Fibroblast of the conjunctiva (primary cell): ENCODE measurements at regions not wholly inside any gene's neighbourhood (a gene's known extent, or its start where the extent isn't known, plus 50 kb on each side); places are given as distances from the start of the nearest gene placed in this dataset.

Source experiments
- DNase-seq: peaks from one replicate; pipeline ENCODE4 v3.0.0-alpha.2; 2010; ENCODE audit warnings: low read depth

GRCh38 chr5:5062525-5063302 is 77.4 kb upstream of the ADAMTS16 start:
- no peak for DNase-seq

GRCh38 chr5:5063533-5063953 is 76.6 kb upstream of the ADAMTS16 start:
- no peak for DNase-seq

GRCh38 chr5:5065472-5065871 is 74.7 kb upstream of the ADAMTS16 start:
- DNase-seq: no peak

DNA sequence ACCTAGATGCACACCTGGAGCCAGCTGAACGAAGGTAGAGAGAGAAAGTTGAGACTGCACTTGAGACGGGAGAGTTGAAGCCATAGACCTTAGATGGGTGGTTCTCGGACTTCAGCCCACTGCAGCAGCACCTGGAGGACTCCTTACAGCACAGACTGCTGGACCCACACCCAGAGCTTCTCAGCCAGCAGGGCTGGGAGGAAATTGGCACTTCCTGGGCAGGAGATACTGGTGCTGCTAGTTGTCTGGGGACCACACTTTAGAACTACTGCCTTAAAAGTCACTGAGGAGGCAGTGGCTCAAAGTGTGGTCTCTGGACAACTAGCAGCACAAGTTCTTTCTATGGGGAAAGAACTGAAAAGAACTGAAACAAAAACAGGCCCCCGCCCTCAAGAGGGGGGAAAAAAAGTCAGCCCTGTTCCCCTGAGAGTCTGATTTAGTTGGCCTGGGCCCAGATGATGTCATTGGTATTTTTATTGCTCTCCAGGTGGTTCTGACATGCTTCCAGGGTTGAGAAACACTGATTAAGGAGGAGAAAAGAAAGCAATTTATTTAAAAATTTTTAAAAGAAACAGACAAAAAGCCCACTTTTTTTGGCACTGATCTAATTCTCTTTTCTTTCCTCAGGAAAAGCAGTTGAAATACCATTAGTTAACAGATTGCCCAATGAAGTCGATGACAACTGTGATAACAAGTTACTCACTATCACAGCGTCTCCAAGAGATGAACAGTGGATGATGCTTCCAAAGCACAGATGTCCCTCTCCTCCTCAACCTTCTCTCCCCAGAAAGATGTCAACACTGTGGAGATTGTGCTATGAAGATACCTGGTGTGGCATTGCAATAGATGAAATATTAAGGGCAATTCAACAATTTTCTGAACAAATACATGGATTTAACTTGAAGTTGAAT is 73.6 kb upstream of the ADAMTS16 start:
- DNase-seq: no peak

GRCh38 chr5:5069851-5070250 is 70.3 kb upstream of the ADAMTS16 start:
- no peak for DNase-seq

- no peak for DNase-seq
Measured at GRCh38 chr5:5071554-5071953, 68.6 kb upstream of the ADAMTS16 start.

DNA sequence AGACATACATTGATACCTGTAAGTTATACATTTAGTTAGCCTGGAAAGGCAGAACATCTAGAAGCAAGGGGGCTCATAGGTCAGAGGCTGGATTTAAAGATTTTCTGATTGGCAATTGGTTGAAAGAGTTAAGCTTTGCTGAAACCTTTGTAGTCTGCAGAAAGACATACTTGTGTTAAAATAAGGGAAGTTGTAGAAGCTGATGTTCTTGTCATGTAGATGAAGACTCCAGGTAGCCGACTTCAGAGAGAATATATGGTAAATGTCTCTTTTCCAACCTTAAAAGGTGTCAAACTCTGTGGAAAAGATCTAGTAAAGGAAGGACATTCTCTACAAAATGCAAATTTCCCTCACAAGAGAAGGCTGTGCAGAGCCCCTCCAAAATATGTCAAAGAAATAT is 62.9 kb upstream of the ADAMTS16 start:
- no peak for DNase-seq

- DNase-seq: no peak
Measured at GRCh38 chr5:5078009-5078897, 61.9 kb upstream of the ADAMTS16 start.

DNA sequence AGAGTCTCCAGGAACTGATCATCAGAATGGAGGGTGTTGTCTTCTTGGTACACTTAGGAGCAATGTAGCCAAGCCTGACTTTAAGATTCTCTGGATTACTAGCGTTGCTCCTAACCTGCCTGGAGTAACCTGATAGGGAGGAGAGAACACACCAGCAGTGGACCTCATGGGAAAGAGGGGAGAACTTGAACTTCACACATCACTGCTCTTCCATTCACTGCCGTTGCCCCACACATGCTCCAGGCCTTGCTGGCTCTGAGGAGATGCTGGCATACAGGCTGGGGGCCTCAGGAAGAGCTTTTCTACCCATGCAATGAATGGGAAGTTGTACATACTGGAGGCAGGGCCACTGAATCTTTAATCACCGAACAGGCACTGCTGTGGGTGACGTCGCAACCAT is 60.3 kb upstream of the ADAMTS16 start:
- DNase-seq: no peak

GRCh38 chr5:5080790-5081189 is 59.3 kb upstream of the ADAMTS16 start:
- DNase-seq: no peak

DNA sequence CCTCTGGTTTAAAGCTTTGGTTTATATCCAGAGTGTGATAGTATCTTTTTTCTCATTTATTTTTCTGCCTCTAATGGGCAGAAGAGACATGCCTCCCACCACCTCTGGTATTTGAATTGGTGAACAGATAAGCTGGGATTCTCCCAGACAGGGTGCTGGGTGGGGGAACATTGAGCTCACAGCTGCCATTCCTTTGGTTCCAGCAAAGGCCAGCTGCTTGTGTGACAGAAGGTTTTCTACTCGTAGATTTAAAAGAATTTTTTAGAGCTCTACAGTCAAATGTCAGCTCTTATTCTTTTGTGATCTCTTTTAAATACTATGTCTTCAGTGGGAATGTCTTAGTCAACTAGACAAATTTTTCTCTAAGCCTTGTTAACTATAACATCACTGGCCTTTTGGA is 54.7 kb upstream of the ADAMTS16 start:
- DNase-seq: no peak

- DNase-seq: no peak
Measured at GRCh38 chr5:5089895-5090649, 50.1 kb upstream of the ADAMTS16 start.
